ENCODE measurements at regions not wholly inside any gene's neighbourhood (a gene's known extent, or its start where the extent isn't known, plus 50 kb on each side); places are given as distances from the start of the nearest gene placed in this dataset.

- no peak for TF ChIP-seq CTCF (IDR thresholded peaks at IDR 0.05)
- no peak for TF ChIP-seq POLR2A (IDR thresholded peaks at IDR 0.05)
Observed at GRCh38 chr2:65701191-65701590, 268.8 kb upstream of the SPRED2 start.
